GM19239 (cell line): ENCODE measurements at regions not wholly inside any gene's neighbourhood (a gene's known extent, or its start where the extent isn't known, plus 50 kb on each side); places are given as distances from the start of the nearest gene placed in this dataset.

Source experiments
- DNase-seq: peaks from one replicate; pipeline ENCODE4 v3.0.0; 2011; ENCODE audit warnings: low spot score; ENCODE audit not compliant: insufficient read length
- FAIRE-seq: peaks from 2 replicates; lab custom pipeline; 2011; peaks lifted over from hg19 to GRCh38; lab: Jason Lieb, UNC

- no peak for FAIRE-seq
- DNase-seq: no peak
Measured at GRCh38 chr5:98723061-98723460, 50.4 kb upstream of the RGMB start.
